K562 (cell line): ENCODE measurements at regions not wholly inside any gene's neighbourhood (a gene's known extent, or its start where the extent isn't known, plus 50 kb on each side); places are given as distances from the start of the nearest gene placed in this dataset.

Source experiments
- ATAC-seq: fragments of 200-7000 bp; cut with Tn5 transposase; 3 replicates; pipeline ENCODE4 v1.9.1; 2020; ENCODE audit warnings: moderate library complexity
- BruUV-seq: library from RNA; stranded (reverse); fragments of 400-500 nt; replicated peaks from 2 replicates; lab custom pipeline; 2021; lab: Mats Ljungman, UMichigan
- CTCF ChIA-PET: fragments of 300-600 bp; formaldehyde crosslinking; extraction: SDS; loops from one replicate; lab custom pipeline; 2021; ENCODE audit warnings: low intra/inter-chr PET ratio; lab: Yijun Ruan, JAX
- POLR2A ChIA-PET: fragments of 300-600, 350-650 bp; sonication (Branson Sonifier 250); formaldehyde crosslinking; extraction: SDS; loops from one replicate; lab custom pipeline; 2021; ENCODE audit warnings: antibody characterized with exemption, inconsistent platforms; lab: Yijun Ruan, JAX
- DNase-seq, 4 experiments: peaks; one replicate each; pipeline versions ENCODE4 v3.0.0 to v3.0.0-alpha.2; 2011 to 2018; ENCODE audit warnings: low spot score in 3 of 4, mixed read lengths in 3 of 4; ENCODE audit errors: extremely low read depth in 1 of 4
- FAIRE-seq: peaks from 2 replicates; lab custom pipeline; 2011; peaks lifted over from hg19 to GRCh38; lab: Jason Lieb, UNC
- H2AFZ ChIP-seq: 2 replicates; pipeline ENCODE4 v1.6.0; 2011; ENCODE audit warnings: low read depth, low read length, control low read depth, inconsistent platforms
- H3K27ac ChIP-seq: fragments of 200-600 bp; 3 replicates; pipeline ENCODE4 v1.8.0; 2011; ENCODE audit warnings: low read depth, mild to moderate bottlenecking, control low read depth, inconsistent platforms, low read length, moderate library complexity, mixed read lengths; ENCODE audit errors: extremely low read depth
- H3K27me3 ChIP-seq, 2 experiments: fragments of 300-600 bp in 1 of 2; 2 replicates in 1 of 2; 3 replicates in 1 of 2; pipeline versions ENCODE4 v1.6.0 to v1.8.0; 2011; ENCODE audit warnings: inconsistent platforms in 2 of 2, low read length in 2 of 2, mild to moderate bottlenecking in 1 of 2, mixed read lengths in 1 of 2, moderate library complexity in 1 of 2; ENCODE audit not compliant: control insufficient read depth in 2 of 2, insufficient read depth in 2 of 2
- H3K36me3 ChIP-seq: fragments of 300-600 bp; 3 replicates; pipeline ENCODE4 v1.8.0; 2011; ENCODE audit warnings: mild to moderate bottlenecking, low read length, inconsistent platforms; ENCODE audit not compliant: control insufficient read depth, insufficient read depth
- H3K4me1 ChIP-seq, 2 experiments: fragments of 200-600 bp in 1 of 2; replicated peaks in 1 of 2; 2 replicates in 1 of 2; 3 replicates in 1 of 2; pipeline versions ENCODE4 v1.5.1 to v1.8.0; 2011; ENCODE audit warnings: inconsistent platforms in 2 of 2, low read length in 2 of 2, mild to moderate bottlenecking in 1 of 2, mixed read lengths in 1 of 2, moderate library complexity in 1 of 2; ENCODE audit not compliant: control insufficient read depth in 2 of 2, insufficient read depth in 2 of 2
- H3K4me2 ChIP-seq: 2 replicates; pipeline ENCODE4 v1.6.1; 2011; ENCODE audit warnings: low read length, control low read depth, inconsistent platforms, mixed read lengths; ENCODE audit not compliant: insufficient read depth
- H3K4me3 ChIP-seq: fragments of 200-600 bp; sonication (generic), shearing (Covaris generic); 2 replicates; pipeline ENCODE4 v1.5.1; 2016; ENCODE audit warnings: control low read depth, inconsistent platforms
- H3K79me2 ChIP-seq: fragments of 200-600 bp; 3 replicates; pipeline ENCODE4 v1.8.0; 2011; ENCODE audit warnings: low read length, inconsistent platforms; ENCODE audit not compliant: control insufficient read depth, insufficient read depth
- H3K9ac ChIP-seq, 2 experiments: 2 replicates each; pipeline versions ENCODE4 v1.6.0 to v1.6.1; 2011; ENCODE audit warnings: low read depth in 2 of 2, low read length in 2 of 2, control low read depth in 1 of 2, inconsistent platforms in 1 of 2, mild to moderate bottlenecking in 1 of 2, mixed read lengths in 1 of 2; ENCODE audit not compliant: insufficient read depth in 1 of 2
- H3K9me1 ChIP-seq: one replicate; pipeline ENCODE4 v1.6.0; 2011; ENCODE audit warnings: inconsistent platforms, mild to moderate bottlenecking, low read length, moderate library complexity; ENCODE audit not compliant: control insufficient read depth, insufficient read depth
- H3K9me3 ChIP-seq: replicated peaks from 2 replicates; pipeline ENCODE4 v1.5.1; 2011; ENCODE audit warnings: low read depth, low read length, inconsistent platforms; ENCODE audit not compliant: control insufficient read depth, insufficient read depth
- H4K20me1 ChIP-seq: replicated peaks from 2 replicates; pipeline ENCODE4 v1.6.1; 2011; ENCODE audit warnings: low read length, inconsistent platforms, mixed read lengths; ENCODE audit not compliant: control insufficient read depth, insufficient read depth
- CHD2 ChIP-seq: IDR thresholded peaks from 2 replicates; pipeline ENCODE4 v1.6.1; 2011; ENCODE audit warnings: low read depth, low read length
- GTF3C2 ChIP-seq: IDR thresholded peaks from 3 replicates; pipeline ENCODE4 v1.6.1; 2011; ENCODE audit warnings: borderline replicate concordance, mild to moderate bottlenecking, moderate library complexity; ENCODE audit not compliant: insufficient read length; ENCODE audit errors: extremely low read depth
- HDAC1 ChIP-seq, 2 experiments: fragments of 450-650 bp; IDR thresholded peaks; 2 replicates each; pipeline ENCODE4 v1.6.1; 2016 to 2017; ENCODE audit warnings: inconsistent platforms in 1 of 2, mild to moderate bottlenecking in 1 of 2, moderate library complexity in 1 of 2
- KAT2B ChIP-seq: IDR thresholded peaks from one replicate; pipeline ENCODE4 v1.6.1; 2012; ENCODE audit warnings: low read depth, mild to moderate bottlenecking, control low read depth, inconsistent platforms, low read length, moderate library complexity
- MBD1 ChIP-seq: fragments of 250-450 bp; sonication (Bioruptor Pico); IDR thresholded peaks from 2 replicates; pipeline ENCODE4 v1.8.0; 2022; ENCODE audit warnings: inconsistent platforms
- MXD1 ChIP-seq: fragments of 250-450 bp; sonication (Bioruptor Pico); IDR thresholded peaks from 2 replicates; pipeline ENCODE4 v1.8.0; 2021; ENCODE audit warnings: borderline replicate concordance, mild to moderate bottlenecking, moderate library complexity; ENCODE audit not compliant: poor library complexity, severe bottlenecking
- SIN3B ChIP-seq: fragments of 450-650 bp; IDR thresholded peaks from 2 replicates; pipeline ENCODE4 v1.6.1; 2017; ENCODE audit warnings: low read depth, mild to moderate bottlenecking, moderate library complexity
- SPI1 ChIP-seq: IDR thresholded peaks from 2 replicates; pipeline ENCODE4 v1.6.1; 2011; ENCODE audit warnings: low read depth, low read length, control low read depth, borderline replicate concordance
- ZBTB43 ChIP-seq: sonication (generic); formaldehyde crosslinking; IDR thresholded peaks from 2 replicates; pipeline ENCODE4 v1.8.0; 2023; ENCODE audit warnings: mild to moderate bottlenecking, missing genetic modification reagents
- ZNF24 ChIP-seq: fragments of 450-650 bp; IDR thresholded peaks from 2 replicates; pipeline ENCODE4 v1.6.1; 2016
- WGBS: fragments of 100-300 bp; shearing (Covaris generic); methylation state at CpG from one replicate; pipeline ENCODE4 v1.1.6; 2016; ENCODE audit warnings: low coverage, mixed read lengths; ENCODE audit not compliant: insufficient coverage; ENCODE audit errors: missing lambda C conversion rate; 5-methylcytosine and 5-hydroxymethylcytosine counted together
- in situ Hi-C: fragments of 300-500 bp; cut with MboI; formaldehyde crosslinking; loops from 4 replicates; pipeline ENCODE4 v1.15.0; 2018; ENCODE audit warnings: inconsistent platforms, mixed read lengths
- intact Hi-C: fragments of 100-400 bp; cut with micrococcal nuclease; formaldehyde crosslinking; loops from 2 replicates; pipeline ENCODE4 v1.14.2; 2022
- TF ChIP-seq, protein P1 (sequence below): fragments of 250-450 bp; sonication (Bioruptor Pico); IDR thresholded peaks from 2 replicates; pipeline ENCODE4 v1.8.0; 2022; ENCODE audit warnings: moderate library complexity, mild to moderate bottlenecking, inconsistent platforms

GRCh38 chr6:11318835-11319813, 86.7 kb upstream of the NEDD9 start:
- ChIA-PET POLR2A (interaction anchor here (1.6 kb wide), 1 partner anchor 14 kb away, joined by 5 read pairs; no protein-coding TSS in a partner anchor), CTCF (no interaction called here)
- Histone ChIP-seq H3K9me1 (no peaks in the 10 kb centered on the region), H3K36me3 (no peaks in the 10 kb centered on the region), H3K4me1 (no peaks in the 10 kb centered on the region), H3K4me2 (no peak overlapping the region), H3K27ac (no peak overlapping the region), H3K9ac (no peak overlapping the region), H3K79me2 (no peaks in the 10 kb centered on the region), H3K4me3 (no peak overlapping the region), H3K27me3 (peaks cover 0 to 14% of the 10 kb centered on the region in 2 experiments; a peak in 2 of 5 replicates), H3K9me3 (no peaks in the 10 kb centered on the region; the same call in 1 of the 2 replicates), H2AFZ (no peak overlapping the region), H4K20me1 (no peaks in the 10 kb centered on the region)
- DNase-seq (no peak), FAIRE-seq (peak; percentile 64), ATAC-seq (no peak)
- no TSS peak for BruUV-seq
- intact Hi-C loops (no loop called here), in situ Hi-C loops (no loop called here)
- WGBS, result 4% methylated on average over 9 of the region's 9 CpGs
- TF ChIP-seq SPI1 (no peak), GTF3C2 (no peak), ZNF24 (no peak), KAT2B (no peak), MBD1 (CRISPR knock-in tag) (no peak), MXD1 (CRISPR knock-in tag) (no peak), CHD2 (no peak), ZBTB43 (peak; percentile 98), SIN3B (no peak), HDAC1 (IDR thresholded peaks at IDR 0.05) (0 out of 4 replicates have a peak, but pooled peaks of 1 of the 2 experiments have one; percentile 18)
- TF ChIP-seq, protein P1, sequence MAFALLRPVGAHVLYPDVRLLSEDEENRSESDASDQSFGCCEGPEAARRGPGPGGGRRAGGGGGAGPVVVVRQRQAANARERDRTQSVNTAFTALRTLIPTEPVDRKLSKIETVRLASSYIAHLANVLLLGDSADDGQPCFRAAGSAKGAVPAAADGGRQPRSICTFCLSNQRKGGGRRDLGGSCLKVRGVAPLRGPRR (CRISPR knock-in tag), result no peak
